H9 (cell line): ENCODE measurements at regions not wholly inside any gene's neighbourhood (a gene's known extent, or its start where the extent isn't known, plus 50 kb on each side); places are given as distances from the start of the nearest gene placed in this dataset.

Experiments
- DNase-seq: peaks from one replicate; pipeline ENCODE4 v3.0.0-alpha.2; 2017
- H2AFZ ChIP-seq: one replicate; pipeline ENCODE4 v1.6.1; 2013; ENCODE audit warnings: mild to moderate bottlenecking, low read length, control low read depth, moderate library complexity
- H2AK5ac ChIP-seq: 2 replicates; pipeline ENCODE4 v1.6.1; 2013; ENCODE audit warnings: low read length, control low read depth, mixed read lengths; ENCODE audit not compliant: insufficient read length
- H2BK120ac ChIP-seq: one replicate; pipeline ENCODE4 v1.6.1; 2013; ENCODE audit warnings: low read depth, mild to moderate bottlenecking, low read length, control low read depth, inconsistent platforms; ENCODE audit not compliant: poor library complexity, severe bottlenecking
- H2BK12ac ChIP-seq: 2 replicates; pipeline ENCODE4 v1.6.1; 2013; ENCODE audit warnings: low read length, control low read depth, mixed read lengths, low read depth; ENCODE audit not compliant: insufficient read length
- H2BK15ac ChIP-seq: 2 replicates; pipeline ENCODE4 v1.6.1; 2013; ENCODE audit warnings: low read depth, low read length, control low read depth
- H2BK20ac ChIP-seq: one replicate; pipeline ENCODE4 v1.6.1; 2013; ENCODE audit warnings: low read depth, mild to moderate bottlenecking, low read length, control low read depth, inconsistent platforms; ENCODE audit not compliant: poor library complexity, severe bottlenecking
- H2BK5ac ChIP-seq: 2 replicates; pipeline ENCODE4 v1.6.1; 2013; ENCODE audit warnings: low read length, control low read depth, mixed read lengths; ENCODE audit not compliant: insufficient read length
- H3K14ac ChIP-seq: 2 replicates; pipeline ENCODE4 v1.6.1; 2013; ENCODE audit warnings: low read length, control low read depth; ENCODE audit not compliant: insufficient read depth
- H3K18ac ChIP-seq: 2 replicates; pipeline ENCODE4 v1.6.1; 2013; ENCODE audit warnings: low read depth, mild to moderate bottlenecking, mixed read lengths, low read length, control low read depth; ENCODE audit not compliant: insufficient read length
- H3K23ac ChIP-seq: 2 replicates; pipeline ENCODE4 v1.6.1; 2013; ENCODE audit warnings: low read length, control low read depth, mixed read lengths, low read depth; ENCODE audit not compliant: insufficient read length
- H3K23me2 ChIP-seq: 2 replicates; pipeline ENCODE4 v1.6.1; 2013; ENCODE audit warnings: low read depth, mild to moderate bottlenecking, mixed read lengths, low read length, control low read depth; ENCODE audit not compliant: insufficient read length, poor library complexity, severe bottlenecking
- H3K27ac ChIP-seq: 2 replicates; pipeline ENCODE4 v1.5.1; 2013; ENCODE audit warnings: low read length, control low read depth, mixed read lengths, low read depth; ENCODE audit not compliant: insufficient read length
- H3K27me3 ChIP-seq: 2 replicates; pipeline ENCODE4 v1.6.1; 2013; ENCODE audit warnings: low read length, control low read depth, inconsistent platforms; ENCODE audit not compliant: insufficient read depth
- H3K4ac ChIP-seq: 2 replicates; pipeline ENCODE4 v1.6.1; 2013; ENCODE audit warnings: low read depth, mild to moderate bottlenecking, control low read depth, inconsistent platforms, low read length, moderate library complexity
- H3K4me1 ChIP-seq: 2 replicates; pipeline ENCODE4 v1.6.1; 2013; ENCODE audit warnings: low read length, control low read depth, inconsistent platforms; ENCODE audit not compliant: insufficient read depth
- H3K4me2 ChIP-seq: 2 replicates; pipeline ENCODE4 v1.6.1; 2013; ENCODE audit warnings: low read length, control low read depth, mixed read lengths; ENCODE audit not compliant: insufficient read length, insufficient read depth
- H3K56ac ChIP-seq: 2 replicates; pipeline ENCODE4 v1.6.1; 2013; ENCODE audit warnings: low read depth, mild to moderate bottlenecking, mixed read lengths, low read length, control low read depth; ENCODE audit not compliant: insufficient read length
- H3K79me1 ChIP-seq: 2 replicates; pipeline ENCODE4 v1.6.1; 2013; ENCODE audit warnings: low read depth, mild to moderate bottlenecking, moderate library complexity, low read length, control low read depth, inconsistent platforms; ENCODE audit not compliant: insufficient read depth, poor library complexity, severe bottlenecking
- H3K79me2 ChIP-seq: 2 replicates; pipeline ENCODE4 v1.6.1; 2013; ENCODE audit warnings: low read length, control low read depth, inconsistent platforms; ENCODE audit not compliant: insufficient read depth
- H3K9ac ChIP-seq: 2 replicates; pipeline ENCODE4 v1.6.1; 2013; ENCODE audit warnings: low read length, control low read depth, mixed read lengths; ENCODE audit not compliant: insufficient read length; ENCODE audit errors: extremely low read depth
- H3K9me3 ChIP-seq: one replicate; pipeline ENCODE4 v1.6.1; 2013; ENCODE audit warnings: low read depth, low read length, inconsistent platforms; ENCODE audit not compliant: control insufficient read depth
- H3T11ph ChIP-seq: one replicate; pipeline ENCODE4 v1.6.1; 2013; ENCODE audit warnings: mild to moderate bottlenecking, low read length, control low read depth, inconsistent platforms
- H4K20me1 ChIP-seq: one replicate; pipeline ENCODE4 v1.6.1; 2013; ENCODE audit not compliant: control insufficient read depth, insufficient read length, insufficient read depth
- H4K5ac ChIP-seq: 2 replicates; pipeline ENCODE4 v1.6.1; 2013; ENCODE audit warnings: low read depth, mild to moderate bottlenecking, mixed read lengths, low read length, control low read depth; ENCODE audit not compliant: insufficient read length
- H4K8ac ChIP-seq: replicated peaks from 2 replicates; pipeline ENCODE4 v1.6.1; 2013; ENCODE audit warnings: low read length, control low read depth, mixed read lengths, low read depth; ENCODE audit not compliant: insufficient read length
- H4K91ac ChIP-seq: 2 replicates; pipeline ENCODE4 v1.6.1; 2013; ENCODE audit warnings: low read depth, mild to moderate bottlenecking, moderate library complexity, mixed read lengths, low read length, control low read depth; ENCODE audit not compliant: insufficient read length
- H3K27ac Mint-ChIP-seq, 3 experiments: 2 replicates in 2 of 3; 3 replicates in 1 of 3; pipeline ENCODE4 v1.8.0; 2020 to 2021; ENCODE audit warnings: mixed read lengths in 3 of 3, mild to moderate bottlenecking in 1 of 3, moderate library complexity in 1 of 3
- H3K27me3 Mint-ChIP-seq: 2 replicates; pipeline ENCODE4 v1.8.0; 2021; ENCODE audit warnings: low read depth, mild to moderate bottlenecking, moderate library complexity, mixed read lengths
- H3K36me3 Mint-ChIP-seq, 3 experiments: 2 replicates in 2 of 3; 3 replicates in 1 of 3; pipeline ENCODE4 v1.8.0; 2020 to 2021; ENCODE audit warnings: low read depth in 3 of 3, mixed read lengths in 3 of 3; ENCODE audit not compliant: insufficient read depth in 1 of 3
- H3K4me1 Mint-ChIP-seq, 2 experiments: 2 replicates each; pipeline ENCODE4 v1.8.0; 2020; ENCODE audit warnings: mixed read lengths in 2 of 2
- H3K4me3 Mint-ChIP-seq, 2 experiments: 2 replicates in 1 of 2; 3 replicates in 1 of 2; pipeline ENCODE4 v1.8.0; 2020 to 2021; ENCODE audit warnings: mild to moderate bottlenecking in 2 of 2, mixed read lengths in 2 of 2, moderate library complexity in 1 of 2
- H3K9me3 Mint-ChIP-seq, 2 experiments: 2 replicates in 1 of 2; 3 replicates in 1 of 2; pipeline ENCODE4 v1.8.0; 2020; ENCODE audit warnings: mild to moderate bottlenecking in 2 of 2, mixed read lengths in 2 of 2, moderate library complexity in 1 of 2
- WGBS: extraction: QIAGEN DNeasy Blood & Tissue Kit; methylation state at CpG from one replicate; pipeline ENCODE4 v1.1.7; 2013; ENCODE audit warnings: missing lambda C conversion rate, low lambda C conversion rate, mixed read lengths; ENCODE audit not compliant: insufficient read length; ENCODE audit errors: extremely low coverage; 5-methylcytosine and 5-hydroxymethylcytosine counted together
- TF ChIP-seq, protein P1 (sequence below): fragments of 200-600 bp; sonication (generic); conservative IDR thresholded peaks from 3 replicates; pipeline ENCODE4 v1.8.0; 2021; ENCODE audit warnings: antibody characterized with exemption, mild to moderate bottlenecking

DNA sequence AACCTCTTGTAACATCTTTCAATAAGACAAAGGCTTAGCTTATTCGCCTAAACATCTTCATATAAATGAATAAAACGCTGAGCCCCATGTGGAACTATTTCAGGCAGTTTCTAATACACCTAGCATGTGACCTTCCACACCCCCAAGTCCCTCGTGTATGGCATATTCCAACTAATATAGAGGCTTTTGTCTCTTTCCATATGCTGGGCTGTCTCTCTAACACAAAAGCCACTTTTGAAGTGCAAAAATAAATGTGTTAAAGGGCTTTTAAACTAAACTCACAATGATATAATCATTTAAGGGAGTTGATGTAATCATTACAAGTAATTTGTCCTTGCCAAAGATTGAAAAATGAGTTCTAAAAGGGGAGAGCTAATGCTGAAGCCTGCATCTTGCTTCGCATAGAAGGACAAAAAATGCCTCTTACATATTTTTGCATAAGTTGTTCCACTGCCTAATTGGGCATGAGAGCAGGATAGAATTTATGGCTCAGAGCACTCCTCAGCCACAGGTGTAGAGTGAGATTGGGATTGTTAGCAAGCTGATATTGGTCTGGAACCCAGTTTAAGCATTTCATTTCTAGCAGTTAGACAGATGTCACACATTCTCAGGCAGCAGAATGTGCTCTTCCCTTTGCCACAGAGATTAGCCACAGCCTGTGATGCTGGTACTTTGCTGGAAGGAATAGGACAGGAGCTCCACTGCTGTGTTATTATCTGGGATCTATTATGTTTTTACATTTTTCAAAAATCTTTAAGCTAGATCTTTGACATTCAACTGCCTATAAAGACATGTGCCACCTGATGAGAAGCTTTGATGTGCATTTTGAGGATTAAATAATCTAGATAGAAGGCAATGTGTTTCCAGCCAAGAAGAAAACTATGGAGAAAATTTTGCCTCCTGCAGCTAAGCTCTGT is 1044.4 kb downstream of the ADGRL2 start:
- no peaks in the 10 kb centered on the region for H3K79me2 ChIP-seq
- no peak overlapping the region for H2BK5ac ChIP-seq
- H2BK15ac ChIP-seq = no peak overlapping the region
- H3K27ac ChIP-seq = no peak overlapping the region
- Mint-ChIP-seq H3K9me3 (no peaks in the 10 kb centered on the region), H3K36me3 (no peaks in the 10 kb centered on the region), H3K4me1 (peaks cover 63 to 67% of the 10 kb centered on the region in 2 experiments), H3K4me3 (no peak overlapping the region; a peak in 1 of 5 replicates), H3K27me3 (no peaks in the 10 kb centered on the region), H3K27ac (peak overlapping the region in 1 of 3 experiments; percentile 81; a peak in 3 of 7 replicates)
- no peak overlapping the region for H4K91ac ChIP-seq
- H3K23me2 ChIP-seq = no peaks in the 10 kb centered on the region
- TF ChIP-seq, protein P1, sequence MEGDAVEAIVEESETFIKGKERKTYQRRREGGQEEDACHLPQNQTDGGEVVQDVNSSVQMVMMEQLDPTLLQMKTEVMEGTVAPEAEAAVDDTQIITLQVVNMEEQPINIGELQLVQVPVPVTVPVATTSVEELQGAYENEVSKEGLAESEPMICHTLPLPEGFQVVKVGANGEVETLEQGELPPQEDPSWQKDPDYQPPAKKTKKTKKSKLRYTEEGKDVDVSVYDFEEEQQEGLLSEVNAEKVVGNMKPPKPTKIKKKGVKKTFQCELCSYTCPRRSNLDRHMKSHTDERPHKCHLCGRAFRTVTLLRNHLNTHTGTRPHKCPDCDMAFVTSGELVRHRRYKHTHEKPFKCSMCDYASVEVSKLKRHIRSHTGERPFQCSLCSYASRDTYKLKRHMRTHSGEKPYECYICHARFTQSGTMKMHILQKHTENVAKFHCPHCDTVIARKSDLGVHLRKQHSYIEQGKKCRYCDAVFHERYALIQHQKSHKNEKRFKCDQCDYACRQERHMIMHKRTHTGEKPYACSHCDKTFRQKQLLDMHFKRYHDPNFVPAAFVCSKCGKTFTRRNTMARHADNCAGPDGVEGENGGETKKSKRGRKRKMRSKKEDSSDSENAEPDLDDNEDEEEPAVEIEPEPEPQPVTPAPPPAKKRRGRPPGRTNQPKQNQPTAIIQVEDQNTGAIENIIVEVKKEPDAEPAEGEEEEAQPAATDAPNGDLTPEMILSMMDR = no peak
- H2BK12ac ChIP-seq = no peak overlapping the region
- WGBS = no CpG with 5 or more reads among the region's 4 CpGs
- H3K23ac ChIP-seq = no peak overlapping the region
- no peak overlapping the region for H3K56ac ChIP-seq
- no peaks in the 10 kb centered on the region; the same call in 1 of the 2 replicates for H3K4me1 ChIP-seq
- H2BK120ac ChIP-seq = no peak overlapping the region
- H3K4me2 ChIP-seq = no peak overlapping the region
- H4K8ac ChIP-seq = no peak overlapping the region
- no peak overlapping the region for H3K14ac ChIP-seq
- no peak overlapping the region for H3K4ac ChIP-seq
- H3T11ph ChIP-seq = no peak overlapping the region
- no peaks in the 10 kb centered on the region for H3K9me3 ChIP-seq
- no peaks in the 10 kb centered on the region for H4K20me1 ChIP-seq
- H2BK20ac ChIP-seq = no peak overlapping the region
- H3K9ac ChIP-seq = no peak overlapping the region
- no peak for DNase-seq
- H2AK5ac ChIP-seq = no peak overlapping the region
- no peak overlapping the region for H3K18ac ChIP-seq
- H3K27me3 ChIP-seq = no peaks in the 10 kb centered on the region
- no peak overlapping the region for H2AFZ ChIP-seq
- H4K5ac ChIP-seq = no peak overlapping the region
- H3K79me1 ChIP-seq = no peaks in the 10 kb centered on the region
